PC-9 (cell line): ENCODE measurements at regions not wholly inside any gene's neighbourhood (a gene's known extent, or its start where the extent isn't known, plus 50 kb on each side); places are given as distances from the start of the nearest gene placed in this dataset.

Source experiments
- BruUV-seq: library from RNA; stranded (reverse); fragments of 400-500 nt; replicated peaks from 2 replicates; lab custom pipeline; 2021; lab: Mats Ljungman, UMichigan
- CTCF ChIA-PET: fragments of 300-600 bp; sonication (Branson Sonifier 250); formaldehyde crosslinking; loops from one replicate; lab custom pipeline; 2022; ENCODE audit warnings: antibody characterized with exemption; lab: Charles Lee
- POLR2A ChIA-PET: fragments of 300-600 bp; sonication (Branson Sonifier 250); formaldehyde crosslinking; loops from one replicate; lab custom pipeline; 2022; ENCODE audit warnings: antibody characterized with exemption; ENCODE audit not compliant: unreplicated experiment; lab: Charles Lee
- DNase-seq, 2 experiments: peaks; one replicate each; pipeline versions ENCODE4 v3.0.0 to v3.0.0-alpha.2; 2015 to 2022; ENCODE audit warnings: mixed read lengths in 1 of 2
- H2AFZ ChIP-seq: fragments of 200-600 bp; sonication (generic); 2 replicates; pipeline ENCODE4 v1.8.1; 2017; ENCODE audit warnings: antibody characterized with exemption
- H3F3A ChIP-seq: fragments of 200-600 bp; sonication (generic); 2 replicates; pipeline ENCODE4 v1.8.1; 2017; ENCODE audit warnings: antibody characterized with exemption, mild to moderate bottlenecking, low read depth; ENCODE audit not compliant: insufficient read depth
- H3K27ac ChIP-seq: fragments of 200-600 bp; sonication (generic); 2 replicates; pipeline ENCODE4 v1.6.1; 2016; ENCODE audit warnings: mixed run types
- H3K27me3 ChIP-seq: fragments of 200-600 bp; sonication (generic); 2 replicates; pipeline ENCODE4 v1.6.1; 2016; ENCODE audit warnings: low read depth, mixed run types; ENCODE audit not compliant: insufficient read depth
- H3K36me3 ChIP-seq: fragments of 200-600 bp; sonication (generic); 2 replicates; pipeline ENCODE4 v1.6.1; 2016; ENCODE audit warnings: low read depth, mixed run types
- H3K4me1 ChIP-seq: fragments of 200-600 bp; sonication (generic); replicated peaks from 2 replicates; pipeline ENCODE4 v1.6.1; 2016; ENCODE audit warnings: mixed run types; ENCODE audit not compliant: insufficient read depth
- H3K4me2 ChIP-seq: fragments of 200-600 bp; sonication (generic); 2 replicates; pipeline ENCODE4 v1.6.1; 2017; ENCODE audit warnings: mixed run types
- H3K4me3 ChIP-seq: fragments of 200-600 bp; sonication (generic); 2 replicates; pipeline ENCODE4 v1.6.1; 2016; ENCODE audit warnings: mixed run types
- H3K79me2 ChIP-seq: fragments of 200-600 bp; sonication (generic); 2 replicates; pipeline ENCODE4 v1.6.1; 2017; ENCODE audit warnings: low read depth, mixed run types
- H3K9me2 ChIP-seq: fragments of 200-600 bp; sonication (generic); 2 replicates; pipeline ENCODE4 v1.8.1; 2017; ENCODE audit warnings: mild to moderate bottlenecking; ENCODE audit not compliant: insufficient read depth
- H3K9me3 ChIP-seq: fragments of 200-600 bp; sonication (generic); 2 replicates; pipeline ENCODE4 v1.8.1; 2016; ENCODE audit warnings: low read depth; ENCODE audit not compliant: insufficient read depth
- H4K20me1 ChIP-seq: fragments of 200-600 bp; sonication (generic); 2 replicates; pipeline ENCODE4 v1.8.1; 2017; ENCODE audit not compliant: insufficient read depth
- EZH2 ChIP-seq: fragments of 200-600 bp; sonication (generic); IDR thresholded peaks from 2 replicates; pipeline ENCODE4 v1.8.0; 2017; ENCODE audit warnings: antibody characterized with exemption, low read depth
- intact Hi-C: fragments of 100-400 bp; cut with micrococcal nuclease; formaldehyde crosslinking; loops from one replicate; pipeline ENCODE4 v1.10.0; 2022; ENCODE audit not compliant: unreplicated experiment
- TF ChIP-seq, protein P1 (sequence below): fragments of 200-600 bp; sonication (generic); conservative IDR thresholded peaks from 2 replicates; pipeline ENCODE4 v1.6.1; 2017; ENCODE audit warnings: mixed run types, antibody characterized with exemption, mild to moderate bottlenecking, moderate library complexity

GRCh38 chr3:152557302-152557999 is 277.5 kb upstream of the P2RY1 start:
- Histone ChIP-seq H3F3A (no peaks in the 10 kb centered on the region), H3K4me3 (no peak overlapping the region), H3K9me3 (0 out of 2 replicates have a peak, but pooled peaks cover 4% of the 10 kb centered on the region), H4K20me1 (no peaks in the 10 kb centered on the region), H3K27ac (no peak overlapping the region), H2AFZ (no peak overlapping the region), H3K4me2 (no peak overlapping the region), H3K36me3 (no peaks in the 10 kb centered on the region), H3K27me3 (no peaks in the 10 kb centered on the region), H3K9me2 (no peaks in the 10 kb centered on the region), H3K4me1 (no peaks in the 10 kb centered on the region), H3K79me2 (no peaks in the 10 kb centered on the region)
- ChIA-PET POLR2A (no interaction called here), CTCF (no interaction called here)
- DNase-seq: no peak
- BruUV-seq: no TSS peak
- TF ChIP-seq EZH2: no peak
- TF ChIP-seq, protein P1, sequence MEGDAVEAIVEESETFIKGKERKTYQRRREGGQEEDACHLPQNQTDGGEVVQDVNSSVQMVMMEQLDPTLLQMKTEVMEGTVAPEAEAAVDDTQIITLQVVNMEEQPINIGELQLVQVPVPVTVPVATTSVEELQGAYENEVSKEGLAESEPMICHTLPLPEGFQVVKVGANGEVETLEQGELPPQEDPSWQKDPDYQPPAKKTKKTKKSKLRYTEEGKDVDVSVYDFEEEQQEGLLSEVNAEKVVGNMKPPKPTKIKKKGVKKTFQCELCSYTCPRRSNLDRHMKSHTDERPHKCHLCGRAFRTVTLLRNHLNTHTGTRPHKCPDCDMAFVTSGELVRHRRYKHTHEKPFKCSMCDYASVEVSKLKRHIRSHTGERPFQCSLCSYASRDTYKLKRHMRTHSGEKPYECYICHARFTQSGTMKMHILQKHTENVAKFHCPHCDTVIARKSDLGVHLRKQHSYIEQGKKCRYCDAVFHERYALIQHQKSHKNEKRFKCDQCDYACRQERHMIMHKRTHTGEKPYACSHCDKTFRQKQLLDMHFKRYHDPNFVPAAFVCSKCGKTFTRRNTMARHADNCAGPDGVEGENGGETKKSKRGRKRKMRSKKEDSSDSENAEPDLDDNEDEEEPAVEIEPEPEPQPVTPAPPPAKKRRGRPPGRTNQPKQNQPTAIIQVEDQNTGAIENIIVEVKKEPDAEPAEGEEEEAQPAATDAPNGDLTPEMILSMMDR: no peak
- intact Hi-C loops: no loop called here

GRCh38 chr3:152558386-152558785 is 276.5 kb upstream of the P2RY1 start:
- no peak for DNase-seq
- Histone ChIP-seq H3K4me3 (no peak overlapping the region), H3K79me2 (no peaks in the 10 kb centered on the region), H3K9me3 (0 out of 2 replicates have a peak, but pooled peaks cover 4% of the 10 kb centered on the region), H3K9me2 (no peaks in the 10 kb centered on the region), H3K27ac (no peak overlapping the region), H3F3A (no peaks in the 10 kb centered on the region), H3K4me1 (no peaks in the 10 kb centered on the region), H3K27me3 (no peaks in the 10 kb centered on the region), H4K20me1 (no peaks in the 10 kb centered on the region), H3K4me2 (no peak overlapping the region), H2AFZ (no peak overlapping the region), H3K36me3 (no peaks in the 10 kb centered on the region)
- POLR2A ChIA-PET: no interaction called here
- TF ChIP-seq, protein P1: no peak
- no peak for TF ChIP-seq EZH2
- CTCF ChIA-PET: no interaction called here
- BruUV-seq: no TSS peak
- intact Hi-C loops: no loop called here

- no peak overlapping the region for H3K27ac ChIP-seq
- intact Hi-C loops: no loop called here
- no peak overlapping the region for H2AFZ ChIP-seq
- H3K79me2 ChIP-seq: no peaks in the 10 kb centered on the region
- DNase-seq: no peak
- no peak overlapping the region for H3K4me3 ChIP-seq
- H3K27me3 ChIP-seq: no peaks in the 10 kb centered on the region
- no peaks in the 10 kb centered on the region for H3K4me1 ChIP-seq
- no peaks in the 10 kb centered on the region for H3F3A ChIP-seq
- no TSS peak for BruUV-seq
- no peaks in the 10 kb centered on the region for H3K36me3 ChIP-seq
- TF ChIP-seq, protein P1: no peak
- 0 out of 2 replicates have a peak, but pooled peaks cover 4% of the 10 kb centered on the region for H3K9me3 ChIP-seq
- CTCF ChIA-PET: no interaction called here
- H3K9me2 ChIP-seq: no peaks in the 10 kb centered on the region
- no peaks in the 10 kb centered on the region for H4K20me1 ChIP-seq
- POLR2A ChIA-PET: no interaction called here
- no peak overlapping the region for H3K4me2 ChIP-seq
These were observed 275.7 kb upstream of the P2RY1 start for GRCh38 chr3:152559246-152559645.
